ENCODE measurements at regions not wholly inside any gene's neighbourhood (a gene's known extent, or its start where the extent isn't known, plus 50 kb on each side); places are given as distances from the start of the nearest gene placed in this dataset.

DNA sequence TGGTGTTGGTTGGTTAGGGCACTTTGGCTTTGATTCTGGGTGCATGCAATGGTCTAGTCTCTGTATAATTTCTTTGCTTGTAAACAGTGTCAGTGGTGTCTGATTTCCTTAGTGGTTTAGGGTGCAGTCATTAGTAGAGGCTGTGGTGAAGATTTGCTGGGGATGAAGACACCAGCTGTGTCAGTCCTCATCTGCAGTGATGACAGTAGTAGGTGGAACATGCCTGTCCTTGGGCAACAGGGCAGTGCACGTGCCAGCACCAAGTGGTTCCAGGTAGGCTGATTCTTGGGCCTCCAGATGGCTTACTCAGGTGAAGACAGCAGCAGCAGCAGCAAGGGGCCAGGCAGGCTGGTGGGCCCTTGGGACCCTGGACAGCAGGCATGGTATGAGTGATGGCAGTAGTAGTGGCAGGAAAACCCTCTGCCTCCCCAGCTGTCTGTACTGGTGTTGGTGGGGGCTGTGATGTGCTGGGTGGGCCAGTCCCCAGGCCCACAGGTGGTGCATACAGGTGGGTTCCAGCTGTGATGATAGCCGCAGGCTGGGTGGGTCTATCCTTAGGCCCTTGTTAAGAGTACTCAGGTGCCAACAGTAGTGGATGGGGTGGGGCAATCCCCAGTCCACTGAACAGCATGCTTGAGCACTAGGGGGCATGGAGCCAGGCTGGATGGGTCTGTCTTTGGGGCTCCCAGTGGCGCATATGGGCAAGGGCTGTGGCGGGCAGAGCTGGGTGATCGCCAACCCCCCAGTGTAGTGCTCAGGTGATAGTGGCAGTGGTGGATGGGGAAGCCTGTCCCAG, 140.7 kb upstream of the THUMPD2 start (continued):
- TF ChIP-seq TAF1 (IDR thresholded peaks at IDR 0.05; ENCODE audit: low read depth, low read length): no peak

Measured in H1 (cell line).